Adrenal gland (tissue), 9 donors: ENCODE measurements at regions not wholly inside any gene's neighbourhood (a gene's known extent, or its start where the extent isn't known, plus 50 kb on each side); places are given as distances from the start of the nearest gene placed in this dataset.

Experiments used
- DNase-seq, 7 donors: peaks; one replicate each; pipeline ENCODE4 v3.0.0-alpha.2; 2019 to 2020
- H3K27ac ChIP-seq, 5 donors: fragments of 200-600 bp; sonication (generic) in 4 of 5; 1 replicate in 3 of 5; 2 replicates in 2 of 5; pipeline versions ENCODE4 v1.5.1 to v1.8.0; 2016 to 2020; ENCODE audit warnings: mild to moderate bottlenecking in 1 of 5
- H3K27me3 ChIP-seq: fragments of 200-600 bp; 2 replicates; pipeline ENCODE4 v1.8.0; 2021
- H3K36me3 ChIP-seq, 2 donors: fragments of 200-600 bp; replicated peaks in 1 of 2; 1 replicate in 1 of 2; 2 replicates in 1 of 2; pipeline versions ENCODE4 v1.5.1 to v1.8.0; 2018 to 2022
- H3K4me1 ChIP-seq, 2 donors: fragments of 200-600 bp; replicated peaks in 1 of 2; 1 replicate in 1 of 2; 2 replicates in 1 of 2; pipeline versions ENCODE4 v1.5.1 to v1.8.0; 2018 to 2021
- H3K4me3 ChIP-seq, 4 donors: fragments of 200-600 bp; sonication (generic) in 3 of 4; one replicate each; pipeline ENCODE4 v1.5.1; 2016 to 2018
- H3K9me3 ChIP-seq, 3 donors: fragments of 200-600 bp; sonication (generic) in 1 of 3; replicated peaks in 1 of 3; 1 replicate in 2 of 3; 2 replicates in 1 of 3; pipeline versions ENCODE4 v1.5.1 to v1.8.0; 2016 to 2021
- POLR2A ChIP-seq, 2 donors: fragments of 450-650 bp; IDR thresholded peaks; one replicate each; pipeline ENCODE4 v1.6.1; 2017; ENCODE audit warnings: antibody characterized with exemption in 2 of 2, mild to moderate bottlenecking in 2 of 2, moderate library complexity in 1 of 2
- WGBS, 4 donors: extraction: QIAGEN DNeasy Blood & Tissue Kit in 2 of 4; methylation state at CpG; one replicate each; pipeline versions ENCODE4 v1.1.5 to v1.1.7; 2013 to 2017; 5-methylcytosine and 5-hydroxymethylcytosine counted together
- intact Hi-C, 2 donors: fragments of 100-400 bp; cut with DNase I; formaldehyde crosslinking; loops; one replicate each; pipeline versions ENCODE4 v1.14.1 to v1.15.0; 2022 to 2023
- TF ChIP-seq, protein P1 (sequence below), 6 experiments: fragments of 450-650 bp in 4 of 6; fragments of 200-600 bp in 2 of 6; sonication (generic) in 1 of 6; IDR thresholded peaks; 1 replicate in 5 of 6; 2 replicates in 1 of 6; pipeline versions ENCODE4 v1.5.1 to v1.8.0; 2016 to 2021; ENCODE audit warnings: antibody characterized with exemption in 6 of 6, mild to moderate bottlenecking in 2 of 6, moderate library complexity in 1 of 6
- donor health status: healthy with polysubstance abuse.
- donor health status: Bipolar disorder and iron deficiency.
- donor health status: DM: yes; HTN: yes; CAD: no.
- donor health status: DM: no; HTN: no; CAD: no.
- donor health status: DM: no; HTN: no; CAD: no.

DNA sequence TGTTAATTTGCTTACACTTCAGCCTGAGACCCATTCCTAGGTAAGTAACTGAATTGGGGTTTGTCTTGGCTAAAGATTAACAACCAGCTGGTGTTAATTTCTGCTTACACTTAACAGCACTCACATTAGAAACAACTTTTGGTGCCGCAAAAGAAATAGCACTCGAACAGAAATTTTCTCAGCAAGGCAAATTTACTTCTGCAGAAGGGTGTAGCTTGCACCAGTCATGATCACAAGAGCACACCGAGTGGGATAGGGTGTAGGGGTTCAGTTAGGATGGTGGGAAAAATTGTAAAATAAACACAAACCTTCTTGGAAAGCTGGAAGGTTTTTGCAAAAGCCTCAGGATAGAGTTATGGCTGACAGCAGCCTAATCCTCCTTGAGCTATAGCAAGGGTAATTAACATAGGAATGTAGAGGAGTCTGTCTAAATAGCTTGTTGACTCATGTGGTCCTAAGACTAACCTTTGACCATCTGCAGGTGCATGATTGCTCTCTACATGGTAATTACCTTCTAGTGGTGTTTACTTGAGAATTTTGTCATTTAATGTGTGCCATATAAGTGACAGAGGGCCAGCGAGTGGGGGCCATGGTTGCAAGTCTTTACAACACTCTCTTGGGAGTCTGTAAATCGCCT is 67.8 kb upstream of the CDK13 start:
- no peak overlapping the region for H3K27ac ChIP-seq
- WGBS, 4 donors = 84 to 91% (median 86%) methylated on average over 5 of the region's 5 CpGs
- H3K4me1 ChIP-seq = no peaks in the 10 kb centered on the region
- no peaks in the 10 kb centered on the region for H3K9me3 ChIP-seq
- DNase-seq = no peak
- H3K27me3 ChIP-seq = no peaks in the 10 kb centered on the region
- TF ChIP-seq, protein P1, sequence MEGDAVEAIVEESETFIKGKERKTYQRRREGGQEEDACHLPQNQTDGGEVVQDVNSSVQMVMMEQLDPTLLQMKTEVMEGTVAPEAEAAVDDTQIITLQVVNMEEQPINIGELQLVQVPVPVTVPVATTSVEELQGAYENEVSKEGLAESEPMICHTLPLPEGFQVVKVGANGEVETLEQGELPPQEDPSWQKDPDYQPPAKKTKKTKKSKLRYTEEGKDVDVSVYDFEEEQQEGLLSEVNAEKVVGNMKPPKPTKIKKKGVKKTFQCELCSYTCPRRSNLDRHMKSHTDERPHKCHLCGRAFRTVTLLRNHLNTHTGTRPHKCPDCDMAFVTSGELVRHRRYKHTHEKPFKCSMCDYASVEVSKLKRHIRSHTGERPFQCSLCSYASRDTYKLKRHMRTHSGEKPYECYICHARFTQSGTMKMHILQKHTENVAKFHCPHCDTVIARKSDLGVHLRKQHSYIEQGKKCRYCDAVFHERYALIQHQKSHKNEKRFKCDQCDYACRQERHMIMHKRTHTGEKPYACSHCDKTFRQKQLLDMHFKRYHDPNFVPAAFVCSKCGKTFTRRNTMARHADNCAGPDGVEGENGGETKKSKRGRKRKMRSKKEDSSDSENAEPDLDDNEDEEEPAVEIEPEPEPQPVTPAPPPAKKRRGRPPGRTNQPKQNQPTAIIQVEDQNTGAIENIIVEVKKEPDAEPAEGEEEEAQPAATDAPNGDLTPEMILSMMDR (IDR thresholded peaks at IDR 0.05) = no peak
- no peak for TF ChIP-seq POLR2A (IDR thresholded peaks at IDR 0.05)
- H3K36me3 ChIP-seq = no peaks in the 10 kb centered on the region
- no peak overlapping the region for H3K4me3 ChIP-seq
- intact Hi-C loops = no loop called here

DNA sequence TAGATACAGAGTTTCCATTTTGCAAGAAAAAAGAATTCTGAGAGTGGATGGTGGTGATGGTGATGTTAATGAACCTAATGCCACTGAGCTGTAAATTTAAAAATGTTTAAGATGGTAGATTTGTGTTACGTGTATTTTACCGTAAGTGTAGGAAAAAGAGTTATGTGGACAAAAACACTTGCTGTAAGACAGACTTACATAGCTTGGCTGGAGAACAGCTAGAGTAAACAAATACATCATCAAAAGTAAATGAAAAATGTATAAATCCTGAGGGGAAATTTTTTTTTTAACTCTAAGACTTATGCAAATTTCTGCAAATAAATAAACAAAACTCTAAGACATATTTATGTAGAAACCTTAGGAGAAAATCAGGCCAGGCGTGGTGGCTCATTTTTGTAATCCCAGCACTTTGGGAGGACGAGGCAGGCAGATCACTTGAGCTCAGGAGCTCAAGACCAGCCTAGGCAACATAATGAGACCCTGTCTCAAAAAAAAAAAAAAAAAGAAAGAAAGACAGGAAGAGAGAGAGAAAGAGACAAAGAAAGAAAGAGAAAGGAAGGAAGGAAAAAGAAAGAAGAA is 66.2 kb upstream of the CDK13 start:
- intact Hi-C loops = no loop called here

DNA sequence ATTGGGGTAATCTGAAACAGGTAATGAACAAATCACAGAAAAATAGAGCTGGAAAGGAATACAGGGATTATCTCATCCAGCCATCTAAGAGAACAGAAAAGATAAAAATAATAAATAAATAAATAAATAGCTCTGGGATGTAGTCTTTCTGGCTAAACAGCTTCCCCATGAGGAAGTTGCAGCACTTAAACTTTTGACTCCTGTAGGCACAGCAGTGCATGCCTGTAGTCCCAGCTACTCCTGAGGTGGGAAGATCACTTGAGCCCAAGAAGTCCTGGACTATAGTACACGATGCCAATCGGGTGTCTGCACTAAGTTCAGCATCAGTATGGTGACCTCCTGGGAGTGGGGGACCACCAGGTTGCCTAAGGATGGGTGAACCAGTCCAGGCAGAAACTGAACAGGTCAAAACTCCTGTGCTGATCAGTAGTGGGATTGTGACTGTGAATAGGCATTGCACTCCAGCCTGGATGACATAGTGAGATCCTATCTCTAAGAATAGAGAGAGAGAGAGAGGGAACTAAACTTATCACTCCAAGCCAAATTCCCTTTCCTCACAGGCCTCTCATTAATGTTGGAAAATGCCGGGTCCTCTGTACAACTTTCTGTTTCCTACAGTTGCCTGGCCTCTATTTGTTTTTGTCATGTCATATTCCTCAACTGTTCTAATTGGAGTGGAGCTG is 61.7 kb upstream of the CDK13 start:
- H3K4me3 ChIP-seq = no peak overlapping the region
- WGBS, 4 donors = 68 to 92% (median 85%) methylated on average over 3 of the region's 3 CpGs

More for the DNA sequence above, 66.2 kb upstream of the CDK13 start:
- Histone ChIP-seq H3K4me1 (no peaks in the 10 kb centered on the region), H3K36me3 (no peaks in the 10 kb centered on the region), H3K27ac (no peak overlapping the region), H3K9me3 (no peaks in the 10 kb centered on the region), H3K4me3 (no peak overlapping the region), H3K27me3 (no peaks in the 10 kb centered on the region)
- DNase-seq = no peak
- WGBS, 4 donors = 83 to 94% (median 86%) methylated on average over 4 of the region's 4 CpGs
- no peak for TF ChIP-seq POLR2A (IDR thresholded peaks at IDR 0.05)
- TF ChIP-seq, protein P1 (IDR thresholded peaks at IDR 0.05) = no peak

DNA sequence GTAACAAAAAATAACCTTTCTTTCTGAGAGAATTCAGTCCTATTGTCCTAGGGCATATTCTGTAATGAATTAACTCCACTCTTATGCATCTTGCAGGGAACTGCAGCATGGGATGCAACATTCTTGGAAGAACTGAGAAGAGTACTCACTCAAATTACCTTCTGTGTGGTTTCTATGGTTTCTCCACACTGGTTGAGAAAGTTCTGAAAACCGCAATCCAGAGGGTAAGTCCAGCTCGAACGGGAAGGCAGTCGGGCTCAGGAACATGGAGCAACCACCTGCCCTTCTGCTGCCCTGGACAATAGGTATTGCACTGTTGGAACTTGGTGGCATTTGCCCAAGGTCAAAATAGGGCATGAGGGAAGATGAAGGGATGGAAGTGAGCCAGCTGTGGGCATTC is 59.6 kb upstream of the CDK13 start:
- 69 to 88% (median 79%) methylated on average over 4 of the region's 4 CpGs for WGBS, 4 donors
- Histone ChIP-seq H3K27ac (no peak overlapping the region), H3K36me3 (no peaks in the 10 kb centered on the region), H3K27me3 (no peaks in the 10 kb centered on the region), H3K9me3 (no peaks in the 10 kb centered on the region), H3K4me3 (no peak overlapping the region), H3K4me1 (no peaks in the 10 kb centered on the region)
- intact Hi-C loops = no loop called here
- TF ChIP-seq POLR2A (IDR thresholded peaks at IDR 0.05) = no peak
- TF ChIP-seq, protein P1 (IDR thresholded peaks at IDR 0.05) = no peak
- DNase-seq = no peak

More for the DNA sequence above, 61.7 kb upstream of the CDK13 start:
- Histone ChIP-seq H3K9me3 (no peaks in the 10 kb centered on the region), H3K4me1 (no peaks in the 10 kb centered on the region), H3K36me3 (no peaks in the 10 kb centered on the region), H3K27me3 (no peaks in the 10 kb centered on the region), H3K27ac (no peak overlapping the region)
- intact Hi-C loops = no loop called here
- TF ChIP-seq, protein P1 (IDR thresholded peaks at IDR 0.05) = no peak
- TF ChIP-seq POLR2A (IDR thresholded peaks at IDR 0.05) = no peak
- DNase-seq = no peak
